ENCODE measurements at regions not wholly inside any gene's neighbourhood (a gene's known extent, or its start where the extent isn't known, plus 50 kb on each side); places are given as distances from the start of the nearest gene placed in this dataset.

GRCh38 chrX:14476205-14476604, 53.1 kb upstream of the GLRA2 start:
- DNase-seq: peak in 9 of 58 donors; percentile 0 to 9 (median 1)

DNA sequence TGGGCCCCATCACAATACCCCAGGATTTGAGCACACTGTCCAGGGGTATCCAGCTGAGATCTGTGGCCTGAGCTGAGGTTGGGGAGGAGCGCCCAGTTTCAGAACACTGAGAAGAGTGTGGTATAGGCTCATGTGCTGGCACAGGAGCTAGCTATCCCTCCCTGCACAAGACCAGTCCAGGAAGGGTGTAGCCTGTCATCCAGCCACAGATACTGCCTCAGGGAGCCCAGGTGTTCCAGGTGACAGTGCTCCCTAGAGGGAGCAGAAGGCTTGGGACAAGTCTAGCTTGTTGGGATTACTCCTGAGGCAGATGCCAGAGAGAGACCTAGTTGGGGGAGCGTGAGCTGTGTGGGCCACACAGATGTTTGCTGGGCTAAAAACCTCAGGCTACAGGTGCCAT, 79.6 kb upstream of the GLRA2 start:
- DNase-seq: no peak

DNA sequence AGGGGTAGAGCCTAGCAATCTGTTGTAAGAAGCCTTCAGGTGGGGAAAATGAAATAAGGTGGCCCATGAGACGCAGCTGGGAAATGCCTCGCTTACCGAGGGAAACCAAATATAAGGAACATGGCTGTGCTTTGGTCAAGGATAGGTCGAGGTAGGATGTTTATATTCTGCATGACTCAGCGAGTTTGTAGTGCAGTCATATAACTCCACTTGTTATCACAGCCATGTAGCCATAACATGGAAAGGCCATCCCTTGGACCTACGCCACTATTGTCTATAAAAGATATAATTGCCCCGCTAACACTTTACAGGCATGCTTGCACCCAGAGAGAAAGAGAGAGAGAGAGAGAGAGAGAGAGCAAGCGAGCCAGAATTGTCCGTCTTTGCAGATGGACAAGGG, 80.9 kb upstream of the GLRA2 start:
- no peak for DNase-seq

- no peak for DNase-seq
These were observed 89.2 kb upstream of the GLRA2 start for GRCh38 chrX:14440106-14440505.

DNA sequence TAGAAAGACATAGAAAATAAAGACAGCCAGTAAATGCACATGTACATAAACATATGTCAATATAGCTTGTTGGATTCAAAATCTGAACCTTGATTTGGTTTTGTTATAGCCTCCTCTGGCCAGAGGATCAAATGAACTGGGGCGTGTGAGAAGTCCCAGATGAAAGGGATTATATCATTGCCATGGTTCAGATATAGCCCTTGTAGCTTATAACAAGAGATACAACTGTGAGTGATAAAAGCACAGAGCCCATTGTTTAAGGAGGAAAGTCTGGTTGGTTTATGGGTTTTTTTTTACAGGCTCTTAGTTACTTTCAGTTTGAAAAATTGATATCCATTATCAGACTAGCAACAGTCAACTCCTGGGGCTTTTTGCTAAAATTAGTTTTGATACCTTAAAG, 101.7 kb upstream of the GLRA2 start:
- DNase-seq: no peak

DNA sequence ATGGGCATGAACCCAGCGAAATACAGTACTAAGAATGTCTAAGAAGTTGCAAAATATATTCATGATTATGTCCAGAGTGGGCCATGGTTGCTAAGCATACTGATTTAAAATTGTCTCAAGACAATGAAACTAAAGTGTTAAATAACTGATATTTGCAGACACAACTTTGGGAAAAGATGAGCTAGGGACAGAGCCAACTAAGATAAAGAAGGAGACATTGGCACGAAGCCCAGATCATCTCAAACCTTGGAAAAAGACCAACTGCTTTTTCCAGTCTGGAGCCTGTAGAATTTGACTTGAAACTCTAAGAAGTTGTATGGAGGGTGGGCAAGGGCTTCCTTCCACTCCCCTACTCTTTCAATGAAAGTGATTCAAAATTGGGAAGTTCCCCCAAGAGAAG, 108.5 kb upstream of the GLRA2 start:
- DNase-seq: no peak

- no peak for DNase-seq
These were observed 116.7 kb upstream of the GLRA2 start for GRCh38 chrX:14412686-14413085.

- DNase-seq: no peak
These were observed 118.0 kb upstream of the GLRA2 start for GRCh38 chrX:14411326-14411725.

- no peak for DNase-seq
These were observed 120.0 kb upstream of the GLRA2 start for GRCh38 chrX:14409341-14409740.

DNA sequence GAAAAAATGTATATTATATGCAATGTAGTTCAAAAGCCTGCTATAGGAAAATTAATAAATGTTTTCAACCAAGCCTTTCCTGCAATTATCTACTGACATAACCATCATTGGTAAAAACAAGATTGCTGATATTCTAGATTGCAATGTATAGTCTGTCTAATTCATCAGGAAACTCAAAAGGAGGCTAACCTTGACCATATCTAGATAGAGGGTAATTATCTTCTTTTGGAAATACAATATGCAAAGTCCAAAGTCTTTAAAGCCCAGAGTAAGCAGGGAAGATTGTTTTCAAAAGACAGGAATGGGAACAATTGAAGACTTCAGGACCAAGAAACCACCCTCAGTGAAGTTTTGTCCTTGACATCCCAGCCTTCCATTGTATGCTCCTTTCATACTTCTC, 123.1 kb upstream of the GLRA2 start:
- DNase-seq: no peak

GRCh38 chrX:14398725-14399124, 130.6 kb upstream of the GLRA2 start:
- no peak for DNase-seq

DNA sequence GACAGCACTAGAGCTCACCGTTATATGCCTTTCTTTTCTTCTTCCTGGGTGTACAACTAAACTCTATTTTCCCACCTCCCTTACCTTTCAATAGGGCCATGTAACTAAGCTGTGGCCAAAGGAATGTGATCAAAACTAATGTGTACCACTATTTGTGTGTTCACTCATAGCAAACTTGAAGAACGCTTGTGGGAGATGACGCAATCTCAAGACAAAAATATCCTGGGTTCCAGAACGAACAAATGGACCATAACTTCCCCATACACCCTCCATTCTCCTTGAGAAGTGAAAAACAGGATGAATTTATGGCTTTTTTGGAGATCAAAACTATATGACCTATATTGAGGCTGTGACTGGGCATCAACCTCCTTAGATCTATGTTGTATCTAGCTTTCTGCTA, 139.7 kb upstream of the GLRA2 start:
- DNase-seq: no peak

GRCh38 chrX:14386981-14387380, 142.4 kb upstream of the GLRA2 start:
- peak in 1 of 58 donors; percentile 2 for DNase-seq

GRCh38 chrX:14380044-14380443, 149.3 kb upstream of the GLRA2 start:
- DNase-seq: no peak

- no peak for DNase-seq
These were observed 151.9 kb upstream of the GLRA2 start for GRCh38 chrX:14377427-14377826.

- no peak for DNase-seq
These were observed 165.6 kb upstream of the GLRA2 start for GRCh38 chrX:14363728-14364127.

DNA sequence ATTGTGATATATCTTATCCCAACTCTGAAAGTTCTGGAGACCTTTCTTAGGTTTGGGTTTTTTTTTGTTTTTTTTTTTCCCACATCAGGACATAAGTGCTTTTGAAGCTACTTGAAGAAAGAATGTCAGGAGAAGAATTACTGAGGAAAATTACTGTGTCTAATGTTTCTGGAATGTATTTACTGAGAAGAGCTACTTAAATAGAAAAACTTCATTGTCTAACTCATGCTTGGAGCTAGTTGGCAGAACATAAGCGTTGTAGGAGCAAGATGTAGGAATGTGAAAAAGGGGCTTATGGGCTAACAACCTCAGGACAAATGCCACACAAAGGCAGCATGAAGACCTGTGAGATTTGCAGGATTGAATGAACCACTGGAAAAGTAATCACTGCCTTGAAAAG, 166.6 kb upstream of the GLRA2 start:
- DNase-seq: no peak

- DNase-seq: no peak
These were observed 167.9 kb upstream of the GLRA2 start for GRCh38 chrX:14361435-14361834.

DNA sequence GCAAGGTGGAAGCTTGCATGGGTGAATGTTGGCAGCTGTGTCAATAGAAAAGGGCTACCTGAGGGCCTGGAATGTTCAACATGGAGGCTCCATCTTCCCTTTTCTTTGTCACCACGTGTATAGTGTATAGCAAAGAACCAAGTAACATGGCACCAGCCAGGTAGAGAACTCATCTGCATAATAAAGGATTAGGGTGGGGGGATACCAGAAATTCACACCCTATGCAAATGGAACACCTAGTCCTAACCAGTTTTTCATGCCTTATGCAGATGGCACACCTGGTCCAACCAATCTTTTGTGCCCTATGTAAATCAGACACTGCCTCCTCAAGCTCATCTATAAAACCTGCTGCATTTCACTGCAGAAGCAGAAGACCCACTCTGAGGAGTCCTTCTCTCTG, 169.6 kb upstream of the GLRA2 start:
- DNase-seq: no peak

DNA sequence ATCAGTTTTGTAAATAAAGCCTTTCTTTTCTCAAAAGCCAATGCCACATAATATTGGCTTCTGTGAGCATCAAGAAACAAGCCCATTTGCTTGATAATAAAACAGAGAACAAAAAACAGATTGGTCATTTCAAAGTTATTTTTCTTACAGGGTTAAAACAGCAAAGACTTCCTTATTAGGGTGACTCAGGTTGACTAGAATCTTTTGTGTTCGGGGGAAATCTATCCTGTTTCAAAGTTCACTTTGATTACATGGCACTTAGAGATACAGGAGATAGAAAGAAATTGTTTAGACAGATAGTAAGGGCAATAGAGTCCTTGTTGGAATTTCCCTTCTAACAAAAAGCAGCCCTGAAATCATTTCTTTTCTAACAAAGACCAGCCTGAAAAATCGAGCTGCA, 170.0 kb upstream of the GLRA2 start:
- DNase-seq: no peak

- no peak for DNase-seq
These were observed 172.0 kb upstream of the GLRA2 start for GRCh38 chrX:14357314-14357713.

GRCh38 chrX:14356401-14356800, 172.9 kb upstream of the GLRA2 start:
- DNase-seq: no peak

GRCh38 chrX:14355556-14355955, 173.8 kb upstream of the GLRA2 start:
- no peak for DNase-seq

DNA sequence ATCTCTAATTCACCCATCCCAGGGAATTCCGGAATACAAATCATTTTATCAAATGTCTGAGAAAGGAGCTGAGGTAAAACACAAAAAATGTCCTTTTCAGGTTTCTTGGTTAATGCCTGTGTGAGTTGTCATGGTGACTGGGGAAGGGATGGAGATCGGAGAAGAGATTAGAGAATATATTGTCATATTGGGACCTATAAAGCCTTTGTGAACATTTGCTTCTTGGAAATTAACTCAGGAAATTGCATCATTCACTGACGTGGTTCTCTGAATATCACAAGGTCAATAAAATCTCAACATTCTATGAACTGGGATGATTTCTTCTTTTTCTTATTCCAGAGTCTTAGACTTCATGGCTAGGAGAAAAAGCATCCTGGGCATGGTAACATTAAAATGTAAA, 174.8 kb upstream of the GLRA2 start:
- DNase-seq: no peak

- DNase-seq: no peak
These were observed 176.8 kb upstream of the GLRA2 start for GRCh38 chrX:14352511-14352910.

Data from anterior cingulate cortex (tissue), 58 donors.